Fibroblast of mammary gland (primary cell): ENCODE measurements at regions not wholly inside any gene's neighbourhood (a gene's known extent, or its start where the extent isn't known, plus 50 kb on each side); places are given as distances from the start of the nearest gene placed in this dataset.

Source experiments
- DNase-seq: peaks from one replicate; pipeline ENCODE4 v3.0.0-alpha.2; 2010; ENCODE audit warnings: low read depth
- H3K4me3 ChIP-seq: 2 replicates; pipeline ENCODE4 v1.5.1; 2011; ENCODE audit warnings: low read depth, mild to moderate bottlenecking, low read length, moderate library complexity; ENCODE audit not compliant: control insufficient read depth
- CTCF ChIP-seq: conservative IDR thresholded peaks from 2 replicates; pipeline ENCODE4 v1.5.1; 2011; ENCODE audit warnings: low read depth, low read length, inconsistent platforms; ENCODE audit not compliant: control insufficient read depth, insufficient read depth

- no peak overlapping the region for H3K4me3 ChIP-seq
- TF ChIP-seq CTCF = no peak
- peak; percentile 61 for DNase-seq
Measured at GRCh38 chr14:26808407-26808806, 210.6 kb upstream of the NOVA1 start.

- no peak overlapping the region for H3K4me3 ChIP-seq
- TF ChIP-seq CTCF = no peak
Measured at GRCh38 chr14:26810631-26811030, 212.8 kb upstream of the NOVA1 start.

DNA sequence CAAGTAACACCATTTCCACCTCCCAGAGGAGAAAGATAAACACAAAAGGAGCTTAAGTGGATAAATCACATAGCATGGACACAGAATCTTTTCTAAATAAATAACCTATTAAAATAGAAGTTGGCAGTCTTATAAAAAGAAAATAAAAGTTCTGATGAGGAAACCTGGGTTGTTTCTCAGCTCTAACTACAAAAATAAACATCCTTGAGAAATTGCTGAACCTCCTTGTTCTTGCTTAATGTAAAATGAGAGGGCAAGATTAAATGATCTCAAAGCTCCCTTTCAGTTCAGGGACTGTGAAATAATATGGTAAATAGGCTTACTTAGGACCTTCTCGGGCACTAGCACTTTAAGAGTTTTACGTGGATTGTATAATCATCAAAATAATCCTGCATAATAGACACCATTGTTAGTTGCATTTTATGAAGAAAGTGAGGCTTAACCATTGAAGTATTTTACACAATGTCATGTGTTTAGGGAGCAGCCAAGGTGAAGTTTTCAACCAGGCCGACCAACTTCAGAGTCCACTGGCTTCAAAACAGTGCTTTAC lies 214.0 kb upstream of the NOVA1 start:
- DNase-seq = peak; percentile 2
- H3K4me3 ChIP-seq = no peak overlapping the region
- TF ChIP-seq CTCF = no peak

More at GRCh38 chr14:26810631-26811030, 212.8 kb upstream of the NOVA1 start:
- no peak for DNase-seq

DNA sequence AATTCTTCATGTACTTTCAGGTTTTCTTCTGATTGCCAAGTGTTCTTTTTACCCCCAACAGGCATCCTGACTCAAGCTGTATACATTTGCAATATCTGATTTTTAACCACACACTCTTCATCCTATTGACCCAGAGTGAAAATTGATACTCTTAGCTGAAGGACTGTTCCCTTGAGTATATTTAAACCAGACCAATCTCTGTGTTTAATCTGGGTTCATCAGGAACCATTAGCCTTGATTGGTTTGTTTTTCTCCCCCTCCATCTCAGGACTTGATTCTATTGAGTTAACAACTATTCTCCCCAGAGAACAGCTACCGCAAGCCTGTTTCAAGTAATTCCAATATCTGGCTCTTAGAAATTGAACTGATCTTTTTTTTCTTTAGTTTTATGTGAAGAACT lies 222.3 kb upstream of the NOVA1 start:
- TF ChIP-seq CTCF = no peak
- no peak overlapping the region for H3K4me3 ChIP-seq
- DNase-seq = peak; percentile 92

DNA sequence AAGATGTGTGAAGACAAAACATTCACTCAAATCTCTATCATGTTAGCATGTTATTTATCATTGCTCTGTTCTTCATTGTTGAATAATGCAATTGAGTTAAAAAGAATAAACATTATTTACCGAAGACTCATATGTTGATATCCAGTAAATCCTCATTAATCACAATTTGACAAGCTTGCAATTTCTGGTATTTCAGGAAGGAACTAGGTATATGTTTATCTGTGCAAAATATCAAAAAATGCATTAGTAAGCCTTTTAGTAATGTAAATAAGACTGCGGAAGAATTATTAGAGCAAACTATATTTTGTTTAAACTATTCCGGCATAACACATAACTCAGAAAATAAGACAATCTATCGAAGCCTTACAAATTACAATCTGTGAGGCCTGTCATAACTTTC lies 222.7 kb upstream of the NOVA1 start:
- no peak overlapping the region for H3K4me3 ChIP-seq
- DNase-seq = no peak
- TF ChIP-seq CTCF = no peak

- no peak overlapping the region for H3K4me3 ChIP-seq
- no peak for TF ChIP-seq CTCF
- no peak for DNase-seq
Measured at GRCh38 chr14:26828741-26829140, 230.9 kb upstream of the NOVA1 start.
